Small intestine (tissue), 7 donors: ENCODE measurements at regions not wholly inside any gene's neighbourhood (a gene's known extent, or its start where the extent isn't known, plus 50 kb on each side); places are given as distances from the start of the nearest gene placed in this dataset.

Experiments used
- DNase-seq, 2 donors: peaks; one replicate each; pipeline versions ENCODE4 v3.0.0 to v3.0.0-alpha.2; 2013
- FAIRE-seq: peaks from 2 replicates; lab custom pipeline; 2012; peaks lifted over from hg19 to GRCh38; lab: Jason Lieb, UNC
- H3K27ac ChIP-seq, 3 donors: one replicate each; pipeline ENCODE4 v1.5.1; 2013; ENCODE audit warnings: low read length in 2 of 3, mild to moderate bottlenecking in 2 of 3, control low read depth in 1 of 3, inconsistent platforms in 1 of 3, low read depth in 1 of 3, moderate library complexity in 1 of 3
- H3K27me3 ChIP-seq, 3 donors: one replicate each; pipeline ENCODE4 v1.6.1; 2013; ENCODE audit warnings: low read length in 3 of 3, inconsistent platforms in 1 of 3; ENCODE audit not compliant: control insufficient read depth in 3 of 3, insufficient read depth in 3 of 3
- H3K36me3 ChIP-seq, 3 donors: one replicate each; pipeline ENCODE4 v1.6.1; 2013; ENCODE audit warnings: low read length in 3 of 3, inconsistent platforms in 1 of 3, low read depth in 1 of 3, mild to moderate bottlenecking in 1 of 3, moderate library complexity in 1 of 3; ENCODE audit not compliant: control insufficient read depth in 3 of 3, insufficient read depth in 2 of 3
- H3K4me1 ChIP-seq, 3 donors: one replicate each; pipeline ENCODE4 v1.6.1; 2013; ENCODE audit warnings: low read length in 2 of 3, inconsistent platforms in 1 of 3, low read depth in 1 of 3, mild to moderate bottlenecking in 1 of 3, moderate library complexity in 1 of 3; ENCODE audit not compliant: control insufficient read depth in 3 of 3, insufficient read depth in 2 of 3
- H3K4me3 ChIP-seq, 3 donors: one replicate each; pipeline ENCODE4 v1.5.1; 2013; ENCODE audit warnings: low read length in 3 of 3, control low read depth in 1 of 3, inconsistent platforms in 1 of 3, low read depth in 1 of 3, mild to moderate bottlenecking in 1 of 3, moderate library complexity in 1 of 3
- H3K9me3 ChIP-seq, 2 donors: one replicate each; pipeline ENCODE4 v1.6.1; 2013; ENCODE audit warnings: low read depth in 1 of 2, low read length in 1 of 2; ENCODE audit not compliant: control insufficient read depth in 2 of 2, insufficient read depth in 1 of 2
- WGBS, 3 donors: extraction: QIAGEN DNeasy Blood & Tissue Kit; methylation state at CpG; one replicate each; pipeline ENCODE4 v1.1.7; 2013; 5-methylcytosine and 5-hydroxymethylcytosine counted together
- donor health status: healthy with polysubstance abuse.
- donor health status: control.
- donor health status: control.
- donor health status: Bipolar disorder and iron deficiency.
- donor health status: healthy.

DNA sequence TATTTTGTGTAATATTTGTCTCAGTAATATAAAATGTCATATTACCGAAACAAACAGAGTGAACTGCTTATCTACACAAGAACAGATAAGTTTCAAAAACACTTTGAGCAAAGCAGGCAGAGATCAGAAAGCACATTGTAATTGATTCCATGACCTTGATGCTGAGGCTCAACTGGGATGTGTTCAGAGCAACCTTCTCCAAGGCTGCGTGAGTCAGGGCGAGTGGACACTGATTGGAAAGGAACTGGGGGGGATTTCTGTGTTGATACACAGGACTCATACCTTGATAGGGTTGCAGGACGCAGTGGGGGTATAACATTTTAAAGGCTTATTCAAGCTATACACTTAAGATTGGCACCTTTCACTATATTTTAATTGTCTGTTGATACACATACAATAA is 1136.3 kb downstream of the UQCRFS1 start:
- H3K4me1 ChIP-seq: no peaks in the 10 kb centered on the region
- FAIRE-seq (no peak), DNase-seq (no peak)
- 54 to 82% (median 61%) methylated on average over 4 of the region's 4 CpGs for WGBS, 3 donors
- H3K27me3 ChIP-seq: no peaks in the 10 kb centered on the region
- H3K9me3 ChIP-seq: peaks cover 0 to 2% of the 10 kb centered on the region in 2 donors
- no peaks in the 10 kb centered on the region for H3K36me3 ChIP-seq
- H3K27ac ChIP-seq: no peak overlapping the region
- no peak overlapping the region for H3K4me3 ChIP-seq

DNA sequence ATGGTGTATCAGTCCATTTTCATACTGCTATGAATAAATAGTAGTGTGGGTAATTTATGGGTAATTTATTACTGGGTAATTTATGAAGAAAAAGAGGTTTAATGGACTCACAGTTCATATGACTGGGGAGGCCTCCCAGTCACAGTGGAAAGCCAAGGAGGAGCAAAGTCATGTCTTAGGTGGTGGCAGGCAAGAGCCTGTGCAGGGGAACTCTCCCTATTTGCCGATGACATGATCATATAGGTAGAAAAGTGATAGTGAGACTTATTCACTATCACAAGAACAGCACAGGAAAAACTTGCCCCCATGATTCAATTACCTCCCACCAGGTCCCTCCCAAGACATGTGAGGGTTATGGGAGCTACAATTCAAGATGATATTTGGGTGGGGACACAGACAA is 1137.7 kb downstream of the UQCRFS1 start:
- FAIRE-seq: no peak
- no peak overlapping the region for H3K4me3 ChIP-seq
- no peak for DNase-seq
- no peak overlapping the region for H3K27ac ChIP-seq
- H3K36me3 ChIP-seq: no peaks in the 10 kb centered on the region
- no peaks in the 10 kb centered on the region for H3K4me1 ChIP-seq
- 92 to 100% (median 94%) methylated on average over 1 of the region's 1 CpG for WGBS, 3 donors
- H3K27me3 ChIP-seq: no peaks in the 10 kb centered on the region
- peaks cover 0 to 2% of the 10 kb centered on the region in 2 donors for H3K9me3 ChIP-seq

DNA sequence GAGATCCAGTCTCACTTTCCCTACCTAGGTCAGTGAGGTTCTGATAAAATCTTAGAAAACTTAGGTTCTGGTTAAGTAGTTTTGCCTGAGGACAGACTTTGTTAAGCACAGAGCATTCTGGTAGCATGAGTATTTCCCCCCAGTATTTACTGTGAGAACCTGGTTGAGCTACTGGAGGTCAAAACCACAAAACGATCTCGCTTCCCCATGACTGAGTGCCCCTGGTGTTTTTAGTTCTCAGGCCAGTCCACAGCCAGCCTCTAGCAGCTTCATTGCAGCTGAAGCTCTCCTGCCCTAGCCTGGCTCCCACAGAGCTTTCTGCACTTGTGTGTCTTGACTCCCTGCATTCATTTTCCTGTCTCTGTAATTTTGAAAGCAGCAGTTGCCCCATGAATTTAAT is 1138.2 kb downstream of the UQCRFS1 start:
- H3K36me3 ChIP-seq: no peaks in the 10 kb centered on the region
- no peaks in the 10 kb centered on the region for H3K27me3 ChIP-seq
- no peak overlapping the region for H3K27ac ChIP-seq
- DNase-seq (no peak), FAIRE-seq (no peak)
- no peak overlapping the region for H3K4me3 ChIP-seq
- H3K4me1 ChIP-seq: no peaks in the 10 kb centered on the region
- peaks cover 0 to 2% of the 10 kb centered on the region in 2 donors for H3K9me3 ChIP-seq
- 76 to 97% (median 83%) methylated on average over 2 of the region's 2 CpGs for WGBS, 3 donors

DNA sequence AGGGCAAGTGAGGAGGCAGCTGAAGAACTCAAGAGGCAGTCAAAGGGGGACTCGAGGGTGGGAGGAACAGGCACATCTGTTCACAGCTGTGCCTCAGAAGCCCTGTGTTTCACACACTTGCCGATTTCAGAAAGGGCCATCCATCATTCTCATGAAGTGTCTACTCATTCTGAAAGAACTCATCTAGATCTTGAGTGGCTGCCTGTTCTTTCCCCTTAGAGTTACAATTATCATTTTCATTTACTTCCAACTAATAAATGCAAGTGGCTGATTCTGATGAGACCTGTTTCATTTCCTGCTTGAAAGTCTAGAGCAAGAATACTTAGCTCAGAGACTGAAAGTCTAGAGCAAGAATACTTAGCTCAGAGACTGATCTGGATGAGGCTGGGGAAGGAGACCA is 1145.1 kb downstream of the UQCRFS1 start:
- Histone ChIP-seq H3K27ac (no peak overlapping the region), H3K9me3 (peaks cover 3% of the 10 kb centered on the region in 2 donors), H3K4me1 (no peaks in the 10 kb centered on the region), H3K27me3 (no peaks in the 10 kb centered on the region), H3K36me3 (no peaks in the 10 kb centered on the region), H3K4me3 (no peak overlapping the region)
- WGBS, 3 donors: 29 to 36% (median 35%) methylated on average over 2 of the region's 2 CpGs
- no peak for DNase-seq
- FAIRE-seq: no peak

DNA sequence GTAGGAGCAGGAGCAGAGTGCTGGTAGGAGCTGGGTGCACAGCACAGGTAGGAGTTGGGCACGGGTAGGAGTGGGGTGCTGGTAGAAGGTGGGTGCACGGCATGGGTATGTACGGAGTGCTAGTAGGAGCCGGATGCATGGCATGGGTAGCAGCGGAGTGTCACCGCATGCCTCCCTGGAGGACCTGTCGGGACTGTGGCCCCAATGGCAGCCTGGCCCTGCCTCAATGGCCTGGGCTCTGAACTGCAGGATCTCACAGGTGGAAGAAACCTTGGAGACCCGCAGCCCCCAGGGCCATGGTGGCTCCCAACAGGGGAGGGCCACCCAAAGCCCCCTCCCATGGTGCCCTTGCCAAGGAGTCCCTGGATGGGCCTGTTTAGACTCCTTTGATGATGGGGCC is 1146.0 kb downstream of the UQCRFS1 start:
- no peak for DNase-seq
- Histone ChIP-seq H3K27ac (no peak overlapping the region), H3K4me3 (no peak overlapping the region), H3K4me1 (no peaks in the 10 kb centered on the region), H3K36me3 (no peaks in the 10 kb centered on the region), H3K27me3 (no peaks in the 10 kb centered on the region), H3K9me3 (peaks cover 5% of the 10 kb centered on the region in 2 donors)
- no peak for FAIRE-seq
- 88 to 95% (median 95%) methylated on average over 8 of the region's 8 CpGs for WGBS, 3 donors

DNA sequence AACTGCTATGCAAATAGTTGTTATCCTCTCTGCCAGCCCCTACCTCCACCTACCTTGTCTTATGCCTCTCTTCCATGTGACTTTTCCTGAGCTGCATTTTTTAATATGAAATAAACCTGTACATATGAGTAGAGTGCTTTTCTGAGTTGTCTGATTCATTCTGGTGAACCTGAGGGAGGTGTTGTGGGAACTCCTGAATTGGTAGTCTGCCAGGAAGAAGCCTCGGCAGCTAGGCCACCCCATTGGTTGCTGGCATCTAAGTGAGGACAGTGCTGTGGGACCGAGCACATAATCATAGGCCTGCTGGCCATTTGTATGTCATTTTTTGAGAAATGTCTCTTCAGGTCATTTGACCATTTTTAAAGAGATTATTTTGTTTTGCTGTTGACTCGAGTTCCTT is 1146.8 kb downstream of the UQCRFS1 start:
- Histone ChIP-seq H3K4me3 (no peak overlapping the region), H3K9me3 (peaks cover 5 to 6% of the 10 kb centered on the region in 2 donors), H3K27ac (no peak overlapping the region), H3K4me1 (no peaks in the 10 kb centered on the region), H3K27me3 (no peaks in the 10 kb centered on the region), H3K36me3 (no peaks in the 10 kb centered on the region)
- no peak for FAIRE-seq
- WGBS, 3 donors: 73 to 87% (median 79%) methylated on average over 3 of the region's 3 CpGs
- DNase-seq: no peak

DNA sequence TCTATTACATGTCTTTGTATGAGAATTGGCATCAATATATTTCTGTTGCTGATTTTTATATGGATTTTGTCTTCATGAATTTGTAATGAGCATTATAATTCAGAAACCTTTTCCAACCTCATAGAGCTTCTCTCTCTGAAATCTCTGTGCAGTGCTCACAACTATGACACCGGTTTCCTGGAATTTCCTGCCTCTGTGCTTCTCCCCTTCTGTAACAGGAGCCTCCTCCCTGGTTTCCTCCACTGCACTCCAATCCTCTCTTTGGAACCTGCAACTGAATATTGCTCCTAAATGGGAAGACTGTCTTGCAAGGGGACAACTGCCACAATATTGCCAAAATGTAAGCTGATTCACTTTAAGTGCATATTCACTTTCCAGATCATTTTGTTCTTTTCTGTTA is 1147.9 kb downstream of the UQCRFS1 start:
- H3K9me3 ChIP-seq: peaks cover 5 to 10% of the 10 kb centered on the region in 2 donors
- no peak for FAIRE-seq

DNA sequence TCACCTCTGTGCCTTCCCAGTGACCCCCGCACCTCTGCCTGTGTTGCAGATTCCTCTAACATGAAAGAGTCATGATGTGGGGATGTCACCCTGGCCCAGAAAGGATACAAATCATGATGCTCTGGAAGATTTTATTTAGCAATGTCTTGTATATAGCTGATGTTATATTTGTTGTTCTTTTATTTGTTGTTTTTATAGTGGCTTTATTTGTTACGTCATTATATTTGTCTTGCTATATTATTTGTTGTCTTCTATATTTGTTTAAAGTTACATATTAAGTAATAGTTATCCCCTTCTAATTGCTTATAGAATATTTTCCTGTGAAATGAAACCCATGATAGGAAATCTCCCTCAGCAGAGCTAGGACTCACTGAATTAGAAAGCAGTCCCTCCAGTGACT is 1149.2 kb downstream of the UQCRFS1 start:
- FAIRE-seq: no peak
- no peak overlapping the region for H3K4me3 ChIP-seq
- peaks cover 5 to 22% of the 10 kb centered on the region in 2 donors for H3K9me3 ChIP-seq
- no peak for DNase-seq
- H3K27ac ChIP-seq: no peak overlapping the region
- 85 to 89% (median 88%) methylated on average over 2 of the region's 2 CpGs for WGBS, 3 donors
- no peaks in the 10 kb centered on the region for H3K36me3 ChIP-seq
- no peaks in the 10 kb centered on the region for H3K4me1 ChIP-seq
- no peaks in the 10 kb centered on the region for H3K27me3 ChIP-seq

More for the DNA sequence above, 1147.9 kb downstream of the UQCRFS1 start:
- DNase-seq: no peak
- H3K4me1 ChIP-seq: no peaks in the 10 kb centered on the region
- no peaks in the 10 kb centered on the region for H3K27me3 ChIP-seq
- 42 to 62% (median 59%) methylated on average over 1 of the region's 1 CpG for WGBS, 3 donors
- H3K27ac ChIP-seq: no peak overlapping the region
- no peaks in the 10 kb centered on the region for H3K36me3 ChIP-seq
- H3K4me3 ChIP-seq: no peak overlapping the region

DNA sequence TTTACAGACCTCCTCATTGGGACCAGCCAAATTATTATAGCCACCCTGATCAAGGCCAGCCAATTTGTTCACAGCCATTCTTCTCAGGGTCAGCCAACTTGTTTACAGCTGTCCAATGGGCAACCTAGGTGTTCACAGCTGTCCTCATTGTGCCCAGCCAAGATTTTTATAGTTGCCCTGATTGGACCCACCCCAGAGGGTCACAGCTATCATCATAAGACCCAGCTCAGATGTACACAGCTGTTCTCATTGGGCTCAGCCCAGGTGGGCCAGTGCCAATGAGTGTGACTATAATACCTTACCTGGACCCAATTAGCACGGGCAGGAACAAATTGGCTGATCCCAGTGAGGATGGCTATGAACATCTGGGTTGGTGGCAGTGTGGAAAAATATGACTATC is 1151.8 kb downstream of the UQCRFS1 start:
- FAIRE-seq: no peak
- H3K4me3 ChIP-seq: no peak overlapping the region
- peaks cover 2 to 22% of the 10 kb centered on the region in 2 donors for H3K9me3 ChIP-seq
- no peaks in the 10 kb centered on the region for H3K27me3 ChIP-seq
- WGBS, 3 donors: 80 to 85% (median 84%) methylated on average over 1 of the region's 1 CpG
- no peak overlapping the region for H3K27ac ChIP-seq
- H3K4me1 ChIP-seq: no peaks in the 10 kb centered on the region
- no peaks in the 10 kb centered on the region for H3K36me3 ChIP-seq
- no peak for DNase-seq
